Central memory CD8-positive, alpha-beta T cell (primary cell): ENCODE measurements at regions not wholly inside any gene's neighbourhood (a gene's known extent, or its start where the extent isn't known, plus 50 kb on each side); places are given as distances from the start of the nearest gene placed in this dataset.
"Not testable (repeated sequence)": the region's sequence is repeated elsewhere in the genome, so short reads cannot be mapped to it uniquely, and the experiment has no call there.

Source experiments
- ATAC-seq: fragments of 150-1000 bp; cut with Tn5 transposase; replicated peaks from 2 replicates; pipeline ENCODE4 v1.10.0; 2022; ENCODE audit warnings: mild to moderate bottlenecking, moderate FRiP score, moderate number of reproducible peaks; ENCODE audit not compliant: poor library complexity, severe bottlenecking; ENCODE audit errors: extremely low read depth
- DNase-seq, 2 donors: peaks; one replicate each; pipeline ENCODE4 v3.0.0; 2021; ENCODE audit warnings: low spot score in 2 of 2
- H3K27ac Mint-ChIP-seq: one replicate; pipeline ENCODE4 v1.8.0; 2022; ENCODE audit warnings: low read depth, mild to moderate bottlenecking, moderate library complexity, mixed read lengths
- H3K27me3 Mint-ChIP-seq: one replicate; pipeline ENCODE4 v1.8.0; 2022; ENCODE audit warnings: mixed read lengths
- H3K36me3 Mint-ChIP-seq: one replicate; pipeline ENCODE4 v1.8.0; 2022; ENCODE audit warnings: mild to moderate bottlenecking, moderate library complexity, mixed read lengths; ENCODE audit not compliant: insufficient read depth
- H3K4me1 Mint-ChIP-seq: one replicate; pipeline ENCODE4 v1.8.0; 2022; ENCODE audit warnings: mixed read lengths
- H3K4me3 Mint-ChIP-seq: one replicate; pipeline ENCODE4 v1.8.0; 2022; ENCODE audit warnings: mild to moderate bottlenecking, moderate library complexity, mixed read lengths
- H3K9me3 Mint-ChIP-seq: one replicate; pipeline ENCODE4 v1.8.0; 2022; ENCODE audit warnings: mixed read lengths

- Mint-ChIP-seq H3K4me3 (no peak overlapping the region), H3K9me3 (no peaks in the 10 kb centered on the region), H3K27me3 (peaks cover 28% of the 10 kb centered on the region), H3K4me1 (no peaks in the 10 kb centered on the region), H3K36me3 (peaks cover 2% of the 10 kb centered on the region), H3K27ac (no peak overlapping the region)
- ATAC-seq (no peak), DNase-seq (no peak)
These were observed 147.6 kb upstream of the BARHL2 start for GRCh38 chr1:90864681-90865080.

- Mint-ChIP-seq H3K4me1 (no peaks in the 10 kb centered on the region), H3K27me3 (peaks cover 34% of the 10 kb centered on the region), H3K4me3 (no peak overlapping the region), H3K36me3 (peaks cover 2% of the 10 kb centered on the region), H3K27ac (no peak overlapping the region), H3K9me3 (no peaks in the 10 kb centered on the region)
- no peak for ATAC-seq
- DNase-seq = no peak
These were observed 145.7 kb upstream of the BARHL2 start for GRCh38 chr1:90862782-90863181.

GRCh38 chr1:90861421-90861820, 144.3 kb upstream of the BARHL2 start:
- H3K4me1 Mint-ChIP-seq, H3K4me3 Mint-ChIP-seq, H3K9me3 Mint-ChIP-seq, DNase-seq, ATAC-seq, H3K36me3 Mint-ChIP-seq, H3K27ac Mint-ChIP-seq: not testable (repeated sequence)
- H3K27me3 Mint-ChIP-seq = peaks cover 38% of the 10 kb centered on the region

GRCh38 chr1:90856463-90857007, 139.4 kb upstream of the BARHL2 start:
- DNase-seq (no peak), ATAC-seq (no peak)
- Mint-ChIP-seq H3K9me3 (no peaks in the 10 kb centered on the region), H3K27ac (no peak overlapping the region), H3K4me3 (no peak overlapping the region), H3K36me3 (no peaks in the 10 kb centered on the region), H3K27me3 (peaks cover 60% of the 10 kb centered on the region), H3K4me1 (peaks cover 9% of the 10 kb centered on the region)

- H3K4me3 Mint-ChIP-seq = no peak overlapping the region
- ATAC-seq (no peak), DNase-seq (no peak)
- peaks cover 14% of the 10 kb centered on the region for H3K4me1 Mint-ChIP-seq
- no peaks in the 10 kb centered on the region for H3K9me3 Mint-ChIP-seq
- no peak overlapping the region for H3K27ac Mint-ChIP-seq
- H3K36me3 Mint-ChIP-seq = no peaks in the 10 kb centered on the region
- H3K27me3 Mint-ChIP-seq = peaks cover 59% of the 10 kb centered on the region
These were observed 137.4 kb upstream of the BARHL2 start for GRCh38 chr1:90854397-90854924.

- no peak overlapping the region for H3K27ac Mint-ChIP-seq
- peaks cover 14% of the 10 kb centered on the region for H3K4me1 Mint-ChIP-seq
- ATAC-seq (no peak), DNase-seq (no peak)
- no peaks in the 10 kb centered on the region for H3K9me3 Mint-ChIP-seq
- peaks cover 73% of the 10 kb centered on the region for H3K27me3 Mint-ChIP-seq
- peak overlapping the region; percentile 79 for H3K4me3 Mint-ChIP-seq
- no peaks in the 10 kb centered on the region for H3K36me3 Mint-ChIP-seq
These were observed 134.6 kb upstream of the BARHL2 start for GRCh38 chr1:90851711-90852050.

- Mint-ChIP-seq H3K4me1 (peaks cover 14% of the 10 kb centered on the region), H3K27me3 (peaks cover 73% of the 10 kb centered on the region), H3K9me3 (no peaks in the 10 kb centered on the region), H3K4me3 (peak overlapping the region; percentile 79), H3K36me3 (no peaks in the 10 kb centered on the region), H3K27ac (no peak overlapping the region)
- peak; percentile 93 for ATAC-seq
- peak; percentile 30 to 42 for DNase-seq
These were observed 134.0 kb upstream of the BARHL2 start for GRCh38 chr1:90850898-90851710.

GRCh38 chr1:90850181-90850897, 133.2 kb upstream of the BARHL2 start:
- Mint-ChIP-seq H3K27ac (no peak overlapping the region), H3K9me3 (no peaks in the 10 kb centered on the region)
- ATAC-seq = no peak

GRCh38 chr1:90841473-90841872, 124.4 kb upstream of the BARHL2 start:
- no peak overlapping the region for H3K27ac Mint-ChIP-seq
- H3K4me1 Mint-ChIP-seq = peaks cover 4% of the 10 kb centered on the region
- DNase-seq = no peak
- no peak overlapping the region for H3K4me3 Mint-ChIP-seq
- peaks cover 98% of the 10 kb centered on the region for H3K27me3 Mint-ChIP-seq
- ATAC-seq = no peak
- H3K36me3 Mint-ChIP-seq = peaks cover 4% of the 10 kb centered on the region
- H3K9me3 Mint-ChIP-seq = no peaks in the 10 kb centered on the region

More at GRCh38 chr1:90850181-90850897, 133.2 kb upstream of the BARHL2 start:
- no peaks in the 10 kb centered on the region for H3K36me3 Mint-ChIP-seq
- H3K4me1 Mint-ChIP-seq = peaks cover 14% of the 10 kb centered on the region
- peak overlapping the region; percentile 79 for H3K4me3 Mint-ChIP-seq
- H3K27me3 Mint-ChIP-seq = peaks cover 72% of the 10 kb centered on the region
- DNase-seq = no peak

- H3K4me1 Mint-ChIP-seq = peaks cover 9% of the 10 kb centered on the region
- no peak for DNase-seq
- ATAC-seq = no peak
- no peak overlapping the region for H3K4me3 Mint-ChIP-seq
- no peak overlapping the region for H3K27ac Mint-ChIP-seq
- no peaks in the 10 kb centered on the region for H3K9me3 Mint-ChIP-seq
- peaks cover 4% of the 10 kb centered on the region for H3K36me3 Mint-ChIP-seq
- peaks cover 98% of the 10 kb centered on the region for H3K27me3 Mint-ChIP-seq
These were observed 123.2 kb upstream of the BARHL2 start for GRCh38 chr1:90840352-90840751.

- H3K4me1 Mint-ChIP-seq = peaks cover 16% of the 10 kb centered on the region
- peaks cover 98% of the 10 kb centered on the region for H3K27me3 Mint-ChIP-seq
- H3K9me3 Mint-ChIP-seq = no peaks in the 10 kb centered on the region
- no peak for ATAC-seq
- H3K27ac Mint-ChIP-seq = no peak overlapping the region
- H3K36me3 Mint-ChIP-seq = peaks cover 7% of the 10 kb centered on the region
- H3K4me3 Mint-ChIP-seq = no peak overlapping the region
- DNase-seq = no peak
These were observed 122.2 kb upstream of the BARHL2 start for GRCh38 chr1:90839323-90839722.

GRCh38 chr1:90838720-90839119, 121.6 kb upstream of the BARHL2 start:
- H3K27me3 Mint-ChIP-seq = peaks cover 98% of the 10 kb centered on the region
- peaks cover 16% of the 10 kb centered on the region for H3K4me1 Mint-ChIP-seq
- H3K4me3 Mint-ChIP-seq = no peak overlapping the region
- H3K27ac Mint-ChIP-seq = no peak overlapping the region
- DNase-seq (no peak), ATAC-seq (no peak)
- no peaks in the 10 kb centered on the region for H3K9me3 Mint-ChIP-seq
- peaks cover 7% of the 10 kb centered on the region for H3K36me3 Mint-ChIP-seq
